ENCODE measurements at regions not wholly inside any gene's neighbourhood (a gene's known extent, or its start where the extent isn't known, plus 50 kb on each side); places are given as distances from the start of the nearest gene placed in this dataset.

GRCh38 chr11:33594188-33594587 is 106.4 kb downstream of the C11orf91 start:
- H3K4me3 ChIP-seq = no peak overlapping the region
- no peaks in the 10 kb centered on the region for H3K9me3 ChIP-seq
- H3K4me1 ChIP-seq = no peaks in the 10 kb centered on the region
- no peak for DNase-seq
- H3K27ac ChIP-seq = no peak overlapping the region
- no peaks in the 10 kb centered on the region for H3K36me3 ChIP-seq (ENCODE audit: low read depth, missing control alignments)
- intact Hi-C loops (cut with DNase I; ENCODE audit: low total_unique reads) = no loop called here
- TF ChIP-seq POLR2A (IDR thresholded peaks at IDR 0.05) = no peak
- H3K27me3 ChIP-seq = no peaks in the 10 kb centered on the region

- H3K4me1 ChIP-seq = no peaks in the 10 kb centered on the region
- TF ChIP-seq POLR2A (IDR thresholded peaks at IDR 0.05) = no peak
- TF ChIP-seq CTCF (IDR thresholded peaks at IDR 0.05) = no peak
- H3K9me3 ChIP-seq = no peaks in the 10 kb centered on the region
- intact Hi-C loops (cut with DNase I; ENCODE audit: low total_unique reads) = no loop called here
- DNase-seq = no peak
- H3K36me3 ChIP-seq (ENCODE audit: low read depth, missing control alignments) = no peaks in the 10 kb centered on the region
- H3K27me3 ChIP-seq = no peaks in the 10 kb centered on the region
- no peak overlapping the region for H3K4me3 ChIP-seq
- H3K27ac ChIP-seq = no peak overlapping the region
- WGBS, 2 donors = 89 to 91% methylated on average over 4 of the region's 4 CpGs
These were observed 110.2 kb downstream of the C11orf91 start for GRCh38 chr11:33590441-33590840.

GRCh38 chr11:33588056-33588455 is 112.6 kb downstream of the C11orf91 start:
- no peaks in the 10 kb centered on the region for H3K27me3 ChIP-seq
- H3K27ac ChIP-seq = no peak overlapping the region
- H3K4me3 ChIP-seq = no peak overlapping the region
- DNase-seq = no peak
- intact Hi-C loops (cut with DNase I; ENCODE audit: low total_unique reads) = no loop called here
- WGBS, 2 donors = 72 to 83% methylated on average over 4 of the region's 4 CpGs
- no peaks in the 10 kb centered on the region for H3K9me3 ChIP-seq
- TF ChIP-seq CTCF (IDR thresholded peaks at IDR 0.05) = no peak
- TF ChIP-seq POLR2A (IDR thresholded peaks at IDR 0.05) = no peak
- no peaks in the 10 kb centered on the region for H3K36me3 ChIP-seq (ENCODE audit: low read depth, missing control alignments)
- H3K4me1 ChIP-seq = no peaks in the 10 kb centered on the region

GRCh38 chr11:33585586-33586209 is 114.9 kb downstream of the C11orf91 start:
- H3K27ac ChIP-seq = no peak overlapping the region
- H3K9me3 ChIP-seq = no peaks in the 10 kb centered on the region
- no peaks in the 10 kb centered on the region for H3K27me3 ChIP-seq
- TF ChIP-seq CTCF (IDR thresholded peaks at IDR 0.05) = no peak
- TF ChIP-seq POLR2A (IDR thresholded peaks at IDR 0.05) = no peak
- 86 to 89% methylated on average over 6 of the region's 6 CpGs for WGBS, 2 donors
- H3K4me1 ChIP-seq = no peaks in the 10 kb centered on the region
- no peak for DNase-seq
- no peak overlapping the region for H3K4me3 ChIP-seq
- H3K36me3 ChIP-seq (ENCODE audit: low read depth, missing control alignments) = no peaks in the 10 kb centered on the region
- intact Hi-C loops (cut with DNase I; ENCODE audit: low total_unique reads) = no loop called here

- Histone ChIP-seq H3K4me1 (no peaks in the 10 kb centered on the region), H3K9me3 (no peaks in the 10 kb centered on the region), H3K36me3 (ENCODE audit: low read depth, missing control alignments) (no peaks in the 10 kb centered on the region), H3K27ac (no peak overlapping the region), H3K27me3 (no peaks in the 10 kb centered on the region), H3K4me3 (no peak overlapping the region)
- no peak for TF ChIP-seq CTCF (IDR thresholded peaks at IDR 0.05)
- TF ChIP-seq POLR2A (IDR thresholded peaks at IDR 0.05) = no peak
- 75 to 83% methylated on average over 4 of the region's 4 CpGs for WGBS, 2 donors
- DNase-seq = no peak
- intact Hi-C loops (cut with DNase I; ENCODE audit: low total_unique reads) = no loop called here
These were observed 117.8 kb downstream of the C11orf91 start for GRCh38 chr11:33582636-33583325.

All from testis (tissue), 2 donors.